HG03378 (cell line): ENCODE measurements at regions not wholly inside any gene's neighbourhood (a gene's known extent, or its start where the extent isn't known, plus 50 kb on each side); places are given as distances from the start of the nearest gene placed in this dataset.

Source experiments
- ATAC-seq: cut with Tn5 transposase; IDR thresholded peaks from one replicate; pipeline ENCODE4 v1.9.1; 2021; ENCODE audit warnings: mild to moderate bottlenecking, moderate library complexity; ENCODE audit not compliant: unreplicated experiment

DNA sequence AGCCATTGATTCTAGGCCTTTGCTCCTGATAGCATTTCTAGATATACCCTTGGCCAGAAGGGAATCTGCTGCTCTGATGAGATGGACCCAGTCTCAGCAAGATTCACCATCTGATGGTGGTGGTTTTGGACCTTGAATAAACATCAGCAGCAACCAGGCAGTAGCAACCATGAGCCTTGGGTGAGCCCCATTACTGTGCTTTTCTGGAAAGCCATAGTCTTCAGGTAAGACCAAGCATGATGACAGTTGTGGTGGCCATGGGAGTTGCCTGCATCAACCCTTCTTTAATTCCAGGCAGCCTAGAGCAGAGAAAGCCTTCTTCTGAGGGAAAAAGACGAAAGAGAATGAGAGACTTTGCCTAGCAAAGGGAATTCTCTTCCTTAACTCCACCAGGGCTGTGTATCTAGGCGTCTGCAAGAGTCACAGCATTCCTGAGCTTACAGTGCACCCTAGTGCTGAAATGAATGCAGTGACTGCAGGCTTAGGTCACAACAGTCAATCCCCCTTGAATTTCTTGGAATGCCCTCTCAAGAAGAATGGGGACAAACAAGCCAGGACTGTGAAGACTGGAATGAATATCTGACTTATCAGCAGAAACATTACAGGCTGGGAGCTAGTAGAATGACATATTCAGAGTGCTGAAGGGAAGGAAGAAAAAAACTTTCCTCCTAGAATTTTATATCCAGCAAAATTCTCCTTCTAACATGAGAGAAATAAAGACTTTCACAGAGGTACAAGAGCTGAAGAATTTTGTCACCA lies 942.4 kb upstream of the PCDH20 start:
- peak; percentile 61 for ATAC-seq

DNA sequence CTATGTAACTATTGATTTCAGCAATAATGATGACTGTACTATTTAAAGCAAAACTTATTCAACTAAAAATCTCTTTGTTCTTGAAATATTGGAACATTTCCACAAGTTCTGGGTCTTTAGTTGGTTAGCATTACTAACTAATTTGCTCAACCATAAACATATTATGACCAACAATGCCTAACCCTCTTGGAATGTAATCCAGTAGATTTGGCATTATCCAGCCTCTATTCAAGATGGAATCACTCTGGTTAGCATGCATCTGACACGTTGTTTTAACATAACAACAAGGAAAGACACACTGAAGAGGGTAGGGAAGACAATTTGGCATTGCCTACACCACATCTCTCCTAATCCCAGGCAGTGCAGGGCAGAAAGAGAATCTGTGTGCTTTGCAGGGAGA lies 941.3 kb upstream of the PCDH20 start:
- no peak for ATAC-seq

- ATAC-seq: no peak
Measured at GRCh38 chr13:62337109-62337880, 921.6 kb upstream of the PCDH20 start.

GRCh38 chr13:62336507-62336906 lies 920.9 kb upstream of the PCDH20 start:
- no peak for ATAC-seq

GRCh38 chr13:62333466-62333865 lies 917.8 kb upstream of the PCDH20 start:
- no peak for ATAC-seq

- ATAC-seq: no peak
Measured at GRCh38 chr13:62331384-62331783, 915.7 kb upstream of the PCDH20 start.

- no peak for ATAC-seq
Measured at GRCh38 chr13:62327367-62327766, 911.7 kb upstream of the PCDH20 start.

GRCh38 chr13:62324842-62325241 lies 909.2 kb upstream of the PCDH20 start:
- no peak for ATAC-seq

DNA sequence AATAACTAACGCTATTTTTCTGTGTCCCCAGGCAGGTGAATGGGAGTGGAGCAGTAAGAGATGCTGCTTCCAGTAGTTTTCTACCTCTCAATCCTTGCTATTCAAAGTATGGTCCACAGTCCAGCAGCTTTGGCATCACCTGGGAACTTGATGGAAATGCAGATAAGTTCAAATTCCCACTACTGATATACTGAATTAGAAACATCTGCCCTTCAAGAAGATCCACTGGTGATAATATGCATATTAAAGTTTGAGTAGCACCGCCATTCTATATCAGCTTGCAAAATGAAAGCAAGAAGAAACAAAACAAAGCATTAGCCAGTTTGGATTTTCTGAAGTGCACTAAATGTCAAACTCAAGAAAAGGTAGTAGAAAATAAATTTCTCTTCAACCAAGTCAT lies 906.2 kb upstream of the PCDH20 start:
- ATAC-seq: no peak

- no peak for ATAC-seq
Measured at GRCh38 chr13:62321139-62321538, 905.5 kb upstream of the PCDH20 start.

DNA sequence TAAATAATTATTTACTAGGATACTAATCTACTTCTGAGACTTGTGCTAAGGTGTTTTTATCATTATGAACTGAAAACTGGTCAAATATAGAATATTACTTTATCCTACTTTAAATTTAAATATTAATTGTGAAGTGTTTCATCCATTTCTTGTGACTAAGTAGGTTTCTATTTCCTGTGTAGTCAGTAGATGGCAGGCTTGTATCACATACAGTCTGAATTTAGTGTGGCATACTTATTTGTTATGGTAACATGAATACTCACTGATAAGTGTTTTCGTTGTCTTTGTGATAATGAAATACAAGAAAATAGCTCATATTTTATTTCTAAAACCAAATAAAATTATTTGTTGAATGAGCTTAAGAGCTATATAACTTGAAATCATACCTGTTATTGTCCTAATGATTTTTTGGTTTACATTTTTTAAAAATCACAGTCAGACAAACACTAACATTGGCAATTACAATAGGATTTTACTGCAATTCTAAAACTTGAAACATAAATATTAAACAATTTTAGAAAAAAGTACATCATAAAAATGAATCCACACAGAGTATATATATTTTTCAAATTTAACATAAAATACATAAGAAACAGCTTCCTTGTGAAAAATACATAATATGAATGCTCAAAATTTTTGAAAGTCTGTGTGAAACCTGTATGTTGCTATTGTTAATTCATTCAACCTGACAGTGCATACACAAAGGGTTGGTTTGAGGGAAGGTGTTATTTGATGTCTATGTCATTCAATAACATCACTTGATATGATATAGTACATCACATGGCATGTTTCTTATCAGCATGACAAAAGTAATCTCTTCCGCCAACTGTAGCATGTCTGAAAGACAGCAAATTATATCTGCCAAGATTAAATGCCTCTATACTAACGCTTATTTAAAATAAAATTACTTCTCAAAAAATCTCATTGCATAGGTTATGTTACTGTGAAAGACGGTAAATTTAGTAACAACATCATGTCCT lies 904.8 kb upstream of the PCDH20 start:
- peak; percentile 82 for ATAC-seq

- ATAC-seq: no peak
Measured at GRCh38 chr13:62309904-62310303, 894.3 kb upstream of the PCDH20 start.

GRCh38 chr13:62305756-62306155 lies 890.1 kb upstream of the PCDH20 start:
- peak; percentile 90 for ATAC-seq

DNA sequence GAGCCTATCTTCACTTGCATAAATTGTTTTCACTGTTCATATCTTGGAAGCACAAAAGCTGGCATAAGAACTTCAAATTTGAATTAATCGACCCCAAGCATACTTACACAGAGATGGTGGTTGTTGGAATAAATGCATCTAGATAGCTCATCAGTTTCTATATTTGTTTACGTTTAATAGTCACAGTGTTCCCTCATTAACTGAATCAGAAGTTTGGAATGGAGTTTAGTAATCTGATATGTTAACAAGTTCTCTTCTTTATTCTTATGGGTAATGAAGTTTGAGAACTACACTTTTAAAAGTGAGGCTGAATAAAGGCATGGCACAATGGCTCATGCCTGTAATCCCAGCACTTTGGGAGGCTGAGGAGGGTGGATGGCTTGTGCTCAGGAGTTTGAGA lies 886.7 kb upstream of the PCDH20 start:
- no peak for ATAC-seq

GRCh38 chr13:62299988-62300387 lies 884.3 kb upstream of the PCDH20 start:
- ATAC-seq: no peak

- ATAC-seq: no peak
Measured at GRCh38 chr13:62296812-62297211, 881.2 kb upstream of the PCDH20 start.

DNA sequence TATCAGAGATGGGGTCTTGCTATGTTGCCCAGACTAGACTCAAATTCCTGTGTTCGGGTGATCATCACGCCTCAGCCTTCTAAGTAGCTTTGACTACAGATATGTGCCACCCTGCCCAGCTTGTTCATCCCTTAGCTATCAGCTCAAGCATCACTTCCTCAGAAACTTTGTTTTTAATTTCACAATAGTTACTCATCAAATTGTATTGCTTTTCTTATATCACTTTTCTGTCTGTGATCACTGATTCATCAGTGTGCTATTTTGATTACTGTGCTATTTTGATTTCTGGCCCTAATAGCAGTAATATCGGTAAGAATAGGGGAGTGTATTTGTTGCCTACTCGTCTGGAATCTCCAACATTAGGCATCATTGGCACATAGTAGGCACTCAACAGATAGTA lies 878.6 kb upstream of the PCDH20 start:
- no peak for ATAC-seq

- no peak for ATAC-seq
Measured at GRCh38 chr13:62292714-62293480, 877.2 kb upstream of the PCDH20 start.

GRCh38 chr13:62290542-62290941 lies 874.9 kb upstream of the PCDH20 start:
- ATAC-seq: no peak

- ATAC-seq: no peak
Measured at GRCh38 chr13:62287764-62288163, 872.1 kb upstream of the PCDH20 start.
